HEK293 (cell line): ENCODE measurements at regions not wholly inside any gene's neighbourhood (a gene's known extent, or its start where the extent isn't known, plus 50 kb on each side); places are given as distances from the start of the nearest gene placed in this dataset.
"Not testable (repeated sequence)": the region's sequence is repeated elsewhere in the genome, so short reads cannot be mapped to it uniquely, and the experiment has no call there.

Experiments
- CTCF ChIP-seq: fragments of 450-650 bp; formaldehyde crosslinking; IDR thresholded peaks from 2 replicates; pipeline ENCODE4 v1.5.1; 2016; ENCODE audit warnings: missing biosample characterization, missing genetic modification characterization
- OVOL3 ChIP-seq: fragments of 450-650 bp; formaldehyde crosslinking; IDR thresholded peaks from 2 replicates; pipeline ENCODE4 v1.5.1; 2016; ENCODE audit warnings: missing biosample characterization, missing genetic modification characterization
- SP2 ChIP-seq: fragments of 450-650 bp; formaldehyde crosslinking; IDR thresholded peaks from 2 replicates; pipeline ENCODE4 v1.5.1; 2016; ENCODE audit warnings: missing biosample characterization, missing genetic modification characterization
- ZFP37 ChIP-seq: fragments of 450-650 bp; formaldehyde crosslinking; IDR thresholded peaks from 2 replicates; pipeline ENCODE4 v1.5.1; 2016; ENCODE audit warnings: missing biosample characterization, missing genetic modification characterization
- ZNF10 ChIP-seq: fragments of 450-650 bp; formaldehyde crosslinking; IDR thresholded peaks from 2 replicates; pipeline ENCODE4 v1.5.1; 2017; ENCODE audit warnings: missing biosample characterization, missing genetic modification characterization
- ZNF121 ChIP-seq: fragments of 450-650 bp; formaldehyde crosslinking; IDR thresholded peaks from 2 replicates; pipeline ENCODE4 v1.5.1; 2016; ENCODE audit warnings: missing biosample characterization, missing genetic modification characterization
- ZNF274 ChIP-seq, 2 experiments: fragments of 200-500 bp in 1 of 2; fragments of 450-650 bp in 1 of 2; sonication (Bioruptor generic) in 1 of 2; formaldehyde crosslinking in 1 of 2; IDR thresholded peaks; 2 replicates each; pipeline versions ENCODE4 v1.5.1 to v1.6.1; 2014 to 2016; ENCODE audit warnings: borderline replicate concordance in 1 of 2, inconsistent platforms in 1 of 2, low read length in 1 of 2, missing biosample characterization in 1 of 2, missing genetic modification characterization in 1 of 2
- ZNF416 ChIP-seq: fragments of 450-650 bp; formaldehyde crosslinking; IDR thresholded peaks from 2 replicates; pipeline ENCODE4 v1.5.1; 2016; ENCODE audit warnings: missing biosample characterization, missing genetic modification characterization
- ZNF664 ChIP-seq: fragments of 450-650 bp; formaldehyde crosslinking; IDR thresholded peaks from 2 replicates; pipeline ENCODE4 v1.5.1; 2016; ENCODE audit warnings: missing biosample characterization, missing genetic modification characterization
- TF ChIP-seq, protein P1 (sequence below): fragments of 450-650 bp; formaldehyde crosslinking; IDR thresholded peaks from 2 replicates; pipeline ENCODE4 v1.5.1; 2017; ENCODE audit warnings: missing biosample characterization, missing genetic modification characterization
- TF ChIP-seq, protein P2 (sequence below): fragments of 450-650 bp; formaldehyde crosslinking; optimal IDR thresholded peaks from 2 replicates; pipeline ENCODE3; 2016; ENCODE audit warnings: missing biosample characterization, mild to moderate bottlenecking, missing genetic modification characterization
- TF ChIP-seq, protein P3 (sequence below): fragments of 450-650 bp; formaldehyde crosslinking; IDR thresholded peaks from 2 replicates; pipeline ENCODE4 v1.5.1; 2016; ENCODE audit warnings: missing biosample characterization, missing genetic modification characterization

- not testable (repeated sequence) for TF ChIP-seq ZFP37 (tag by site-specific recombination); ZNF121; CTCF; OVOL3 (tag by site-specific recombination); ZNF416; SP2; ZNF10 (tag by site-specific recombination); ZNF664 (tag by site-specific recombination); ZNF274 (IDR thresholded peaks at IDR 0.05; ENCODE audit: low read length); ZNF274 (tag by site-specific recombination; IDR thresholded peaks at IDR 0.05; ENCODE audit: borderline replicate concordance)
- TF ChIP-seq, protein P1, sequence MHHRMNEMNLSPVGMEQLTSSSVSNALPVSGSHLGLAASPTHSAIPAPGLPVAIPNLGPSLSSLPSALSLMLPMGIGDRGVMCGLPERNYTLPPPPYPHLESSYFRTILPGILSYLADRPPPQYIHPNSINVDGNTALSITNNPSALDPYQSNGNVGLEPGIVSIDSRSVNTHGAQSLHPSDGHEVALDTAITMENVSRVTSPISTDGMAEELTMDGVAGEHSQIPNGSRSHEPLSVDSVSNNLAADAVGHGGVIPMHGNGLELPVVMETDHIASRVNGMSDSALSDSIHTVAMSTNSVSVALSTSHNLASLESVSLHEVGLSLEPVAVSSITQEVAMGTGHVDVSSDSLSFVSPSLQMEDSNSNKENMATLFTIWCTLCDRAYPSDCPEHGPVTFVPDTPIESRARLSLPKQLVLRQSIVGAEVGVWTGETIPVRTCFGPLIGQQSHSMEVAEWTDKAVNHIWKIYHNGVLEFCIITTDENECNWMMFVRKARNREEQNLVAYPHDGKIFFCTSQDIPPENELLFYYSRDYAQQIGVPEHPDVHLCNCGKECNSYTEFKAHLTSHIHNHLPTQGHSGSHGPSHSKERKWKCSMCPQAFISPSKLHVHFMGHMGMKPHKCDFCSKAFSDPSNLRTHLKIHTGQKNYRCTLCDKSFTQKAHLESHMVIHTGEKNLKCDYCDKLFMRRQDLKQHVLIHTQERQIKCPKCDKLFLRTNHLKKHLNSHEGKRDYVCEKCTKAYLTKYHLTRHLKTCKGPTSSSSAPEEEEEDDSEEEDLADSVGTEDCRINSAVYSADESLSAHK, result not testable (repeated sequence)
- TF ChIP-seq, protein P2, sequence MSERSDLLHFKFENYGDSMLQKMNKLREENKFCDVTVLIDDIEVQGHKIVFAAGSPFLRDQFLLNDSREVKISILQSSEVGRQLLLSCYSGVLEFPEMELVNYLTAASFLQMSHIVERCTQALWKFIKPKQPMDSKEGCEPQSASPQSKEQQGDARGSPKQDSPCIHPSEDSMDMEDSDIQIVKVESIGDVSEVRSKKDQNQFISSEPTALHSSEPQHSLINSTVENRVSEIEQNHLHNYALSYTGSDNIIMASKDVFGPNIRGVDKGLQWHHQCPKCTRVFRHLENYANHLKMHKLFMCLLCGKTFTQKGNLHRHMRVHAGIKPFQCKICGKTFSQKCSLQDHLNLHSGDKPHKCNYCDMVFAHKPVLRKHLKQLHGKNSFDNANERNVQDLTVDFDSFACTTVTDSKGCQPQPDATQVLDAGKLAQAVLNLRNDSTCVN (tag by site-specific recombination), result not testable (repeated sequence)
- TF ChIP-seq, protein P3, sequence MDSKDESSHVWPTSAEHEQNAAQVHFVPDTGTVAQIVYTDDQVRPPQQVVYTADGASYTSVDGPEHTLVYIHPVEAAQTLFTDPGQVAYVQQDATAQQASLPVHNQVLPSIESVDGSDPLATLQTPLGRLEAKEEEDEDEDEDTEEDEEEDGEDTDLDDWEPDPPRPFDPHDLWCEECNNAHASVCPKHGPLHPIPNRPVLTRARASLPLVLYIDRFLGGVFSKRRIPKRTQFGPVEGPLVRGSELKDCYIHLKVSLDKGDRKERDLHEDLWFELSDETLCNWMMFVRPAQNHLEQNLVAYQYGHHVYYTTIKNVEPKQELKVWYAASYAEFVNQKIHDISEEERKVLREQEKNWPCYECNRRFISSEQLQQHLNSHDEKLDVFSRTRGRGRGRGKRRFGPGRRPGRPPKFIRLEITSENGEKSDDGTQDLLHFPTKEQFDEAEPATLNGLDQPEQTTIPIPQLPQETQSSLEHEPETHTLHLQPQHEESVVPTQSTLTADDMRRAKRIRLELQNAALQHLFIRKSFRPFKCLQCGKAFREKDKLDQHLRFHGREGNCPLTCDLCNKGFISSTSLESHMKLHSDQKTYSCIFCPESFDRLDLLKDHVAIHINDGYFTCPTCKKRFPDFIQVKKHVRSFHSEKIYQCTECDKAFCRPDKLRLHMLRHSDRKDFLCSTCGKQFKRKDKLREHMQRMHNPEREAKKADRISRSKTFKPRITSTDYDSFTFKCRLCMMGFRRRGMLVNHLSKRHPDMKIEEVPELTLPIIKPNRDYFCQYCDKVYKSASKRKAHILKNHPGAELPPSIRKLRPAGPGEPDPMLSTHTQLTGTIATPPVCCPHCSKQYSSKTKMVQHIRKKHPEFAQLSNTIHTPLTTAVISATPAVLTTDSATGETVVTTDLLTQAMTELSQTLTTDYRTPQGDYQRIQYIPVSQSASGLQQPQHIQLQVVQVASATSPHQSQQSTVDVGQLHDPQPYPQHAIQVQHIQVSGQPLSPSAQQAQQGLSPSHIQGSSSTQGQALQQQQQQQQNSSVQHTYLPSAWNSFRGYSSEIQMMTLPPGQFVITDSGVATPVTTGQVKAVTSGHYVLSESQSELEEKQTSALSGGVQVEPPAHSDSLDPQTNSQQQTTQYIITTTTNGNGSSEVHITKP (tag by site-specific recombination), result not testable (repeated sequence)
These were observed 62.8 kb upstream of the PCAT7 start for GRCh38 chr9:94492125-94492524.
